Neural crest cell (in vitro differentiated cells): ENCODE measurements at regions not wholly inside any gene's neighbourhood (a gene's known extent, or its start where the extent isn't known, plus 50 kb on each side); places are given as distances from the start of the nearest gene placed in this dataset.

ENCODE experiments used
- DNase-seq: peaks from one replicate; pipeline ENCODE4 v3.0.0; 2021; ENCODE audit warnings: low read depth, mixed read lengths, low spot score
- H3K27ac Mint-ChIP-seq: one replicate; pipeline ENCODE4 v1.8.0; 2021; ENCODE audit warnings: mild to moderate bottlenecking, mixed read lengths; ENCODE audit not compliant: unreplicated experiment
- H3K27me3 Mint-ChIP-seq: 2 replicates; pipeline ENCODE4 v1.8.0; 2021; ENCODE audit warnings: low read depth, mild to moderate bottlenecking, mixed read lengths
- H3K36me3 Mint-ChIP-seq: 2 replicates; pipeline ENCODE4 v1.8.0; 2021; ENCODE audit warnings: low read depth, mild to moderate bottlenecking, mixed read lengths
- H3K4me1 Mint-ChIP-seq: 2 replicates; pipeline ENCODE4 v1.8.0; 2021; ENCODE audit warnings: mixed read lengths
- H3K4me3 Mint-ChIP-seq: one replicate; pipeline ENCODE4 v1.8.0; 2021; ENCODE audit warnings: mild to moderate bottlenecking, mixed read lengths
- H3K9me3 Mint-ChIP-seq: 2 replicates; pipeline ENCODE4 v1.8.0; 2021; ENCODE audit warnings: mixed read lengths
- CTCF ChIP-seq: fragments of 200-600 bp; sonication (generic); conservative IDR thresholded peaks from 2 replicates; pipeline ENCODE4 v1.5.0; 2021; ENCODE audit warnings: antibody characterized with exemption, mild to moderate bottlenecking

- Mint-ChIP-seq H3K27ac (peak overlapping the region; percentile 76), H3K36me3 (peaks cover 2% of the 10 kb centered on the region), H3K9me3 (no peaks in the 10 kb centered on the region), H3K27me3 (no peaks in the 10 kb centered on the region), H3K4me3 (no peak overlapping the region), H3K4me1 (peaks cover 27% of the 10 kb centered on the region)
- no peak for TF ChIP-seq CTCF
- no peak for DNase-seq
Observed at GRCh38 chr16:52066962-52067361, 480.0 kb downstream of the TOX3 start.

- no peaks in the 10 kb centered on the region for H3K36me3 Mint-ChIP-seq
- no peak overlapping the region for H3K4me3 Mint-ChIP-seq
- no peak overlapping the region for H3K27ac Mint-ChIP-seq
- peaks cover 6% of the 10 kb centered on the region for H3K4me1 Mint-ChIP-seq
- H3K27me3 Mint-ChIP-seq: no peaks in the 10 kb centered on the region
- DNase-seq: no peak
- H3K9me3 Mint-ChIP-seq: no peaks in the 10 kb centered on the region
- no peak for TF ChIP-seq CTCF
Observed at GRCh38 chr16:52056259-52056658, 490.7 kb downstream of the TOX3 start.

GRCh38 chr16:52055381-52055780 lies 491.6 kb downstream of the TOX3 start:
- Mint-ChIP-seq H3K4me3 (no peak overlapping the region), H3K27me3 (no peaks in the 10 kb centered on the region), H3K36me3 (no peaks in the 10 kb centered on the region), H3K9me3 (peaks cover 4% of the 10 kb centered on the region), H3K27ac (no peak overlapping the region), H3K4me1 (peaks cover 6% of the 10 kb centered on the region)
- no peak for DNase-seq
- TF ChIP-seq CTCF: no peak

GRCh38 chr16:52054326-52054725 lies 492.6 kb downstream of the TOX3 start:
- peaks cover 4% of the 10 kb centered on the region for H3K9me3 Mint-ChIP-seq
- no peaks in the 10 kb centered on the region for H3K36me3 Mint-ChIP-seq
- no peak overlapping the region for H3K27ac Mint-ChIP-seq
- no peak for TF ChIP-seq CTCF
- no peaks in the 10 kb centered on the region for H3K27me3 Mint-ChIP-seq
- no peak overlapping the region for H3K4me3 Mint-ChIP-seq
- peaks cover 6% of the 10 kb centered on the region for H3K4me1 Mint-ChIP-seq
- no peak for DNase-seq

- H3K9me3 Mint-ChIP-seq: peaks cover 9% of the 10 kb centered on the region
- DNase-seq: no peak
- H3K36me3 Mint-ChIP-seq: no peaks in the 10 kb centered on the region
- no peak for TF ChIP-seq CTCF
- H3K4me3 Mint-ChIP-seq: no peak overlapping the region
- H3K27me3 Mint-ChIP-seq: no peaks in the 10 kb centered on the region
- H3K27ac Mint-ChIP-seq: no peak overlapping the region
- H3K4me1 Mint-ChIP-seq: peaks cover 6% of the 10 kb centered on the region
Observed at GRCh38 chr16:52052818-52053217, 494.1 kb downstream of the TOX3 start.
